Endodermal cell (in vitro differentiated cells): ENCODE measurements at regions not wholly inside any gene's neighbourhood (a gene's known extent, or its start where the extent isn't known, plus 50 kb on each side); places are given as distances from the start of the nearest gene placed in this dataset.

ENCODE experiments used
- DNase-seq: peaks from one replicate; pipeline ENCODE4 v3.0.0-alpha.2; 2017
- H3K27ac ChIP-seq: 2 replicates; pipeline ENCODE4 v1.5.1; 2013; ENCODE audit warnings: mild to moderate bottlenecking, low read depth, low read length, moderate library complexity
- H3K27me3 ChIP-seq: 2 replicates; pipeline ENCODE4 v1.6.1; 2013; ENCODE audit warnings: mild to moderate bottlenecking, low read length, moderate library complexity; ENCODE audit not compliant: insufficient read depth, control insufficient read depth, poor library complexity, severe bottlenecking
- H3K36me3 ChIP-seq: 2 replicates; pipeline ENCODE4 v1.7.0; 2013; ENCODE audit warnings: mild to moderate bottlenecking, low read length, moderate library complexity; ENCODE audit not compliant: control insufficient read depth, insufficient read depth
- H3K4me1 ChIP-seq: one replicate; pipeline ENCODE4 v1.7.0; 2013; ENCODE audit warnings: low read length; ENCODE audit not compliant: control insufficient read depth, insufficient read depth
- H3K4me3 ChIP-seq: 2 replicates; pipeline ENCODE4 v1.5.1; 2013; ENCODE audit warnings: mild to moderate bottlenecking, low read length, moderate library complexity
- H3K9ac ChIP-seq: 2 replicates; pipeline ENCODE4 v1.6.1; 2013; ENCODE audit warnings: mild to moderate bottlenecking, low read length, moderate library complexity; ENCODE audit not compliant: poor library complexity, severe bottlenecking; ENCODE audit errors: extremely low read depth
- H3K9me3 ChIP-seq: 2 replicates; pipeline ENCODE4 v1.6.1; 2013; ENCODE audit warnings: mild to moderate bottlenecking, low read length, moderate library complexity; ENCODE audit not compliant: control insufficient read depth
- H3K27ac Mint-ChIP-seq: 2 replicates; pipeline ENCODE4 v1.8.0; 2020; ENCODE audit warnings: mixed read lengths
- H3K27me3 Mint-ChIP-seq: 2 replicates; pipeline ENCODE4 v1.8.0; 2021; ENCODE audit warnings: mild to moderate bottlenecking, mixed read lengths; ENCODE audit not compliant: insufficient read depth
- H3K36me3 Mint-ChIP-seq: 2 replicates; pipeline ENCODE4 v1.8.0; 2020; ENCODE audit warnings: low read depth, mixed read lengths
- H3K4me1 Mint-ChIP-seq: 2 replicates; pipeline ENCODE4 v1.8.0; 2020; ENCODE audit warnings: mixed read lengths
- H3K4me3 Mint-ChIP-seq: 2 replicates; pipeline ENCODE4 v1.8.0; 2020; ENCODE audit warnings: mild to moderate bottlenecking, moderate library complexity, mixed read lengths
- H3K9me3 Mint-ChIP-seq: 2 replicates; pipeline ENCODE4 v1.8.0; 2020; ENCODE audit warnings: mild to moderate bottlenecking, mixed read lengths
- WGBS, 2 experiments: methylation state at CpG; one replicate each; pipeline versions ENCODE4 v1.1.5 to v1.1.7; 2013; ENCODE audit warnings: missing lambda C conversion rate in 2 of 2, mixed read lengths in 1 of 2; ENCODE audit not compliant: insufficient coverage in 1 of 2, insufficient read length in 1 of 2; 5-methylcytosine and 5-hydroxymethylcytosine counted together
- TF ChIP-seq, protein P1 (sequence below): fragments of 200-600 bp; sonication (generic); conservative IDR thresholded peaks from 2 replicates; pipeline ENCODE4 v1.5.0; 2021; ENCODE audit warnings: antibody characterized with exemption, mild to moderate bottlenecking

DNA sequence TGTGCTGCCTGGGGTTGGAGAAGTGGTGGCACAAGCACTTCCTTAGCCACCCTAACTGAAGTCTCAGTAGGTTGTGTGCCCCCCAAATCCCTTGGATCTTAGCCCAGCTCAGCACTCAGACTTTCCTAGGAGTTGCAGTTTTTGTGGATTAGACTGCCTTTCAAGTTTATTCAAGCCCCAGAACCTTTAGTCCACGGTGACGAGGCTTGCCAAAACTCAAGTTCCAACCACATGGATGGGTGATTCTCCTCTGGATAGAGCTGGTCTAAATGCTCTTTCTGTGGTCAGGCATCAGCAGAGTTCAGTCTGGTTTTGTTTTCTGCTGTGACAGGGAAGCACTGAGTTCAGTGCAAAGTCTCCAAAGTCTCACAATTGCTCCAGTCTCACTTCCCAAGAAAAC lies 2858.7 kb downstream of the PCDH9 start:
- no peaks in the 10 kb centered on the region for H3K27me3 ChIP-seq
- H3K4me1 Mint-ChIP-seq = no peaks in the 10 kb centered on the region
- H3K9me3 ChIP-seq = no peaks in the 10 kb centered on the region
- TF ChIP-seq, protein P1, sequence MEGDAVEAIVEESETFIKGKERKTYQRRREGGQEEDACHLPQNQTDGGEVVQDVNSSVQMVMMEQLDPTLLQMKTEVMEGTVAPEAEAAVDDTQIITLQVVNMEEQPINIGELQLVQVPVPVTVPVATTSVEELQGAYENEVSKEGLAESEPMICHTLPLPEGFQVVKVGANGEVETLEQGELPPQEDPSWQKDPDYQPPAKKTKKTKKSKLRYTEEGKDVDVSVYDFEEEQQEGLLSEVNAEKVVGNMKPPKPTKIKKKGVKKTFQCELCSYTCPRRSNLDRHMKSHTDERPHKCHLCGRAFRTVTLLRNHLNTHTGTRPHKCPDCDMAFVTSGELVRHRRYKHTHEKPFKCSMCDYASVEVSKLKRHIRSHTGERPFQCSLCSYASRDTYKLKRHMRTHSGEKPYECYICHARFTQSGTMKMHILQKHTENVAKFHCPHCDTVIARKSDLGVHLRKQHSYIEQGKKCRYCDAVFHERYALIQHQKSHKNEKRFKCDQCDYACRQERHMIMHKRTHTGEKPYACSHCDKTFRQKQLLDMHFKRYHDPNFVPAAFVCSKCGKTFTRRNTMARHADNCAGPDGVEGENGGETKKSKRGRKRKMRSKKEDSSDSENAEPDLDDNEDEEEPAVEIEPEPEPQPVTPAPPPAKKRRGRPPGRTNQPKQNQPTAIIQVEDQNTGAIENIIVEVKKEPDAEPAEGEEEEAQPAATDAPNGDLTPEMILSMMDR = no peak
- no peak overlapping the region for H3K4me3 Mint-ChIP-seq
- no peak for DNase-seq
- H3K27ac Mint-ChIP-seq = no peak overlapping the region
- no peaks in the 10 kb centered on the region for H3K27me3 Mint-ChIP-seq
- peaks cover 16% of the 10 kb centered on the region for H3K9me3 Mint-ChIP-seq
- WGBS, 2 experiments = 86 to 88% methylated on average over 2 of the region's 2 CpGs
- no peaks in the 10 kb centered on the region for H3K4me1 ChIP-seq
- H3K36me3 ChIP-seq = no peaks in the 10 kb centered on the region
- no peak overlapping the region for H3K27ac ChIP-seq
- H3K9ac ChIP-seq = no peak overlapping the region
- H3K36me3 Mint-ChIP-seq = no peaks in the 10 kb centered on the region
- H3K4me3 ChIP-seq = no peak overlapping the region

DNA sequence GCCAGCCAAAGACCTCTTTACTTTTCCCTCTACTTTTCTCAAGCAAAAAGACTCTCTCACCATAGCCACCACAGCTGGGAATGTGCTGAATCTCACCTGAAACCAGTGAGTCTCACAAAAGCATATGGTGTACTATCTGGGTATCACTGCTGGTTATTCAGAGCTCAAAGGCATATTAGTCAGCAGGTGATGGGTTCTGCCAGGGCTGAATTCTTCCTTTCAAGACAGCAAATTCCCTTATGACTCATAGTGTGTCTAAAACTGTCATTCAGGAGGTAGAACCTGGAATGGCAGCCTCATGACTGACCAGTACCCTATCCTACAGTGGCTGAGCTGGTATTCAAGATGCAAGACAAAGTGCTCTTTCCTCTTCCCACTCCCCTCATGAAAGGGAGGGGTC lies 2859.1 kb downstream of the PCDH9 start:
- Mint-ChIP-seq H3K27me3 (no peaks in the 10 kb centered on the region), H3K36me3 (no peaks in the 10 kb centered on the region), H3K27ac (no peak overlapping the region), H3K9me3 (peaks cover 16% of the 10 kb centered on the region), H3K4me1 (no peaks in the 10 kb centered on the region), H3K4me3 (no peak overlapping the region)
- H3K9ac ChIP-seq = no peak overlapping the region
- H3K4me1 ChIP-seq = no peaks in the 10 kb centered on the region
- H3K9me3 ChIP-seq = no peaks in the 10 kb centered on the region
- TF ChIP-seq, protein P1 = no peak
- H3K27ac ChIP-seq = no peak overlapping the region
- H3K36me3 ChIP-seq = no peaks in the 10 kb centered on the region
- no peak overlapping the region for H3K4me3 ChIP-seq
- H3K27me3 ChIP-seq = no peaks in the 10 kb centered on the region
- no peak for DNase-seq

DNA sequence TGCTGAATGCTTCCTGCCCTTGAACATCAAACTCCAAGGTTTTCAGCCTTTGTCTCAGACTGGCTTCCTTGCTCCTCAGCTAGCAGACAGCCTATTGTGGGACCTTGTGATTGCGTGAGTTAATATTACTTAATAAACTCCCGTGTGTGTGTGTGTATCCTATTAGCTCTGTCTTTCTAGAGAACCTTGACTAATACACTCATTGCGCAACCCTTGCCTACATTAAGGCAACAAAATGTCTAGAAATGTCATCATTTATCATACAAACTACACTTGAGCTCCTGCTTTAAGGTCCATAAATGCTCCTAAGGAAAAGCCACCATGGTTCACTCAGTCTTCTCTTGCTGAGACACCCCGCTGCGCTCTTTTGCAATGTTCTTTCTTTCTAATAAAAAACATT lies 2861.0 kb downstream of the PCDH9 start:
- H3K27me3 ChIP-seq = no peaks in the 10 kb centered on the region
- no peak overlapping the region for H3K9ac ChIP-seq
- H3K4me3 Mint-ChIP-seq = no peak overlapping the region
- TF ChIP-seq, protein P1 = no peak
- H3K36me3 Mint-ChIP-seq = no peaks in the 10 kb centered on the region
- DNase-seq = no peak
- H3K36me3 ChIP-seq = no peaks in the 10 kb centered on the region
- no peak overlapping the region for H3K4me3 ChIP-seq
- no peak overlapping the region for H3K27ac ChIP-seq
- 98 to 100% methylated on average over 3 to 5 of the region's 5 CpGs for WGBS, 2 experiments
- no peaks in the 10 kb centered on the region for H3K4me1 ChIP-seq
- no peak overlapping the region for H3K27ac Mint-ChIP-seq
- no peaks in the 10 kb centered on the region for H3K9me3 ChIP-seq
- peaks cover 13% of the 10 kb centered on the region for H3K9me3 Mint-ChIP-seq
- no peaks in the 10 kb centered on the region for H3K4me1 Mint-ChIP-seq
- no peaks in the 10 kb centered on the region for H3K27me3 Mint-ChIP-seq
